ENCODE measurements at regions not wholly inside any gene's neighbourhood (a gene's known extent, or its start where the extent isn't known, plus 50 kb on each side); places are given as distances from the start of the nearest gene placed in this dataset.

GRCh38 chr10:70969188-70969587 is 80.8 kb upstream of the PCBD1 start:
- TF ChIP-seq EZH2 (IDR thresholded peaks at IDR 0.05; ENCODE audit: insufficient read depth, poor library complexity, severe bottlenecking) (no peak), EZH2phosphoT487 (IDR thresholded peaks at IDR 0.05; ENCODE audit: insufficient read depth, low read depth) (no peak)
